A549 (cell line): ENCODE measurements at regions not wholly inside any gene's neighbourhood (a gene's known extent, or its start where the extent isn't known, plus 50 kb on each side); places are given as distances from the start of the nearest gene placed in this dataset.

Experiments
- NR3C1 ChIP-seq: fragments of >200 bp; sonication (Bioruptor Twin); formaldehyde crosslinking; IDR thresholded peaks from 3 replicates; pipeline ENCODE4 v1.6.1; 2017
- PHF8 ChIP-seq: fragments of 200-600 bp; sonication (generic); IDR thresholded peaks from 2 replicates; pipeline ENCODE4 v1.6.1; 2016; ENCODE audit warnings: low read depth, mild to moderate bottlenecking, antibody characterized with exemption, moderate library complexity, borderline replicate concordance
- POLR2A ChIP-seq: IDR thresholded peaks from 2 replicates; pipeline ENCODE4 v1.6.1; 2012; ENCODE audit warnings: mild to moderate bottlenecking, low read length
- RCOR1 ChIP-seq: fragments of 150-350 bp; IDR thresholded peaks from 2 replicates; pipeline ENCODE4 v1.6.1; 2014; ENCODE audit warnings: antibody characterized with exemption, low read length, low read depth
- ZNF302 ChIP-seq: fragments of 250-450 bp; sonication (Bioruptor Pico); IDR thresholded peaks from 2 replicates; pipeline ENCODE4 v1.9.0; 2021; ENCODE audit warnings: inconsistent platforms, mild to moderate bottlenecking, moderate library complexity
- TF ChIP-seq, protein P1 (sequence below): IDR thresholded peaks from 2 replicates; pipeline ENCODE4 v1.6.1; 2012
- TF ChIP-seq, protein P2 (sequence below): fragments of >200 bp; sonication (Bioruptor Twin); formaldehyde crosslinking; IDR thresholded peaks from 3 replicates; pipeline ENCODE4 v1.5.1; 2016
- TF ChIP-seq, protein P3 (sequence below): fragments of 200-600 bp; sonication (generic); IDR thresholded peaks from 2 replicates; pipeline ENCODE4 v1.6.1; 2016; ENCODE audit warnings: antibody characterized with exemption, mild to moderate bottlenecking, moderate library complexity

DNA sequence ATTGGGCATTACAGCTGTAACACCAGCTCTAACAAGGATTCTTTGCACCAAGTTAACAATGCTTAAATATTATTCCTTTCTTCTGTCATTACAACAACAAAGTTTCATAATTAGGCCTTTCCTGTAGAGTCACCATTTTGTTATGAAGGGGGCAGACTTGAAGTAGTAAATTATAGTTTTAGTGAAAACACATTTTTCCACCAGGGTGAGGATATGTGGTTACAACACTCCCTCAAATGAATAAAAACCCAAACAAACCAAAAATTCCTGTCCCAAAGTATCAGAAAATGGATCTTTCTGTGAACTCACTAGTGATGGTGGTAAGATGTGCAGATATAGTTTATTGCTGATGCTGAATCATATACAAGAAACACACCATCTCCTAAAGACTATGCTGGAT is 250.5 kb upstream of the TUT7 start:
- TF ChIP-seq ZNF302 (CRISPR knock-in tag) (no peak), RCOR1 (no peak), NR3C1 (no peak), PHF8 (no peak), POLR2A (no peak)
- TF ChIP-seq, protein P1, sequence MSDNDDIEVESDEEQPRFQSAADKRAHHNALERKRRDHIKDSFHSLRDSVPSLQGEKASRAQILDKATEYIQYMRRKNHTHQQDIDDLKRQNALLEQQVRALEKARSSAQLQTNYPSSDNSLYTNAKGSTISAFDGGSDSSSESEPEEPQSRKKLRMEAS = no peak
- TF ChIP-seq, protein P2, sequence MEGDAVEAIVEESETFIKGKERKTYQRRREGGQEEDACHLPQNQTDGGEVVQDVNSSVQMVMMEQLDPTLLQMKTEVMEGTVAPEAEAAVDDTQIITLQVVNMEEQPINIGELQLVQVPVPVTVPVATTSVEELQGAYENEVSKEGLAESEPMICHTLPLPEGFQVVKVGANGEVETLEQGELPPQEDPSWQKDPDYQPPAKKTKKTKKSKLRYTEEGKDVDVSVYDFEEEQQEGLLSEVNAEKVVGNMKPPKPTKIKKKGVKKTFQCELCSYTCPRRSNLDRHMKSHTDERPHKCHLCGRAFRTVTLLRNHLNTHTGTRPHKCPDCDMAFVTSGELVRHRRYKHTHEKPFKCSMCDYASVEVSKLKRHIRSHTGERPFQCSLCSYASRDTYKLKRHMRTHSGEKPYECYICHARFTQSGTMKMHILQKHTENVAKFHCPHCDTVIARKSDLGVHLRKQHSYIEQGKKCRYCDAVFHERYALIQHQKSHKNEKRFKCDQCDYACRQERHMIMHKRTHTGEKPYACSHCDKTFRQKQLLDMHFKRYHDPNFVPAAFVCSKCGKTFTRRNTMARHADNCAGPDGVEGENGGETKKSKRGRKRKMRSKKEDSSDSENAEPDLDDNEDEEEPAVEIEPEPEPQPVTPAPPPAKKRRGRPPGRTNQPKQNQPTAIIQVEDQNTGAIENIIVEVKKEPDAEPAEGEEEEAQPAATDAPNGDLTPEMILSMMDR = no peak
- TF ChIP-seq, protein P3, sequence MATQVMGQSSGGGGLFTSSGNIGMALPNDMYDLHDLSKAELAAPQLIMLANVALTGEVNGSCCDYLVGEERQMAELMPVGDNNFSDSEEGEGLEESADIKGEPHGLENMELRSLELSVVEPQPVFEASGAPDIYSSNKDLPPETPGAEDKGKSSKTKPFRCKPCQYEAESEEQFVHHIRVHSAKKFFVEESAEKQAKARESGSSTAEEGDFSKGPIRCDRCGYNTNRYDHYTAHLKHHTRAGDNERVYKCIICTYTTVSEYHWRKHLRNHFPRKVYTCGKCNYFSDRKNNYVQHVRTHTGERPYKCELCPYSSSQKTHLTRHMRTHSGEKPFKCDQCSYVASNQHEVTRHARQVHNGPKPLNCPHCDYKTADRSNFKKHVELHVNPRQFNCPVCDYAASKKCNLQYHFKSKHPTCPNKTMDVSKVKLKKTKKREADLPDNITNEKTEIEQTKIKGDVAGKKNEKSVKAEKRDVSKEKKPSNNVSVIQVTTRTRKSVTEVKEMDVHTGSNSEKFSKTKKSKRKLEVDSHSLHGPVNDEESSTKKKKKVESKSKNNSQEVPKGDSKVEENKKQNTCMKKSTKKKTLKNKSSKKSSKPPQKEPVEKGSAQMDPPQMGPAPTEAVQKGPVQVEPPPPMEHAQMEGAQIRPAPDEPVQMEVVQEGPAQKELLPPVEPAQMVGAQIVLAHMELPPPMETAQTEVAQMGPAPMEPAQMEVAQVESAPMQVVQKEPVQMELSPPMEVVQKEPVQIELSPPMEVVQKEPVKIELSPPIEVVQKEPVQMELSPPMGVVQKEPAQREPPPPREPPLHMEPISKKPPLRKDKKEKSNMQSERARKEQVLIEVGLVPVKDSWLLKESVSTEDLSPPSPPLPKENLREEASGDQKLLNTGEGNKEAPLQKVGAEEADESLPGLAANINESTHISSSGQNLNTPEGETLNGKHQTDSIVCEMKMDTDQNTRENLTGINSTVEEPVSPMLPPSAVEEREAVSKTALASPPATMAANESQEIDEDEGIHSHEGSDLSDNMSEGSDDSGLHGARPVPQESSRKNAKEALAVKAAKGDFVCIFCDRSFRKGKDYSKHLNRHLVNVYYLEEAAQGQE = no peak
